IPS-NIHi7 (cell line): ENCODE measurements at regions not wholly inside any gene's neighbourhood (a gene's known extent, or its start where the extent isn't known, plus 50 kb on each side); places are given as distances from the start of the nearest gene placed in this dataset.

ENCODE experiments used
- DNase-seq: peaks from one replicate; pipeline ENCODE4 v3.0.0; 2012; ENCODE audit warnings: mixed read lengths; ENCODE audit errors: extremely low spot score

GRCh38 chr10:3625959-3626751 is 158.9 kb downstream of the KLF6 start:
- DNase-seq, result no peak

GRCh38 chr10:3624367-3624766 is 160.6 kb downstream of the KLF6 start:
- no peak for DNase-seq

- DNase-seq, result no peak
These were observed 161.3 kb downstream of the KLF6 start for GRCh38 chr10:3623746-3624145.

DNA sequence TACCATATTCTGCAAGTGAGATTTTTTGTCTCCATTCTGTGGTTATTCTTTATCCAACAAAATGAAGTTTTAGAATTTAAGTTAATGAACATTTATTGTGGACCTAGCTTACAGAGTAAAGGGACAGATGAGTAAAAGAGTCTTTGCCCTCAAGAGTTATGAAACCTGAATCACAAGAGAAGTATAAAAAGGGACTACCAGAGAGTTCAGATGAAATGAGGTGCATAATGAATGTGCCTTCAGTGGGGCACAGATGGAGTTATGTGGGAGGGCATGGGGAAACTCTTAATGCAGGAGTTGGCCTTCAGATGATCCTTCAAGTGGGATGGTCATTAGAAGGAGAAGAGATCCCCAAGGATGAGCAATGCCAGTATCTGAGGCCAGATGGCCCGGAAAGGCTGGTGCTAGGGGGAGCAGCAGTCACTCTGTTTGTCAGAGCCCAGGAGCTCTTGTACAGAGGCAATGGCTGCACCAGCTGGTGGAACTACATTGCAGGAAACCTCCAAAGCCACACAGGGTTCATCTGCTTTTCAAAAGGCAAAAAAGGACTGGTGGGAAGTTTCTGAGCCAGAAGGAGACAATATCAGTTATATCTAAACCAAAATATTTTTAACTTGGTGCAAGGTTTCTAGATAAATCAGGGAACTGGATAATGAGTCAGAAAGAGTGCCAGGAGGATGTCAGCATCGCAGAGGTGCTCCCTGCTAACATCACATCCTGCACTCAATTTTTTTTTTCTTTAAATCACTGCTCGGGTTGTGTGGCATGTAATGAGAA is 162.0 kb downstream of the KLF6 start:
- DNase-seq, result no peak

- DNase-seq, result no peak
These were observed 162.6 kb downstream of the KLF6 start for GRCh38 chr10:3622427-3622826.

DNA sequence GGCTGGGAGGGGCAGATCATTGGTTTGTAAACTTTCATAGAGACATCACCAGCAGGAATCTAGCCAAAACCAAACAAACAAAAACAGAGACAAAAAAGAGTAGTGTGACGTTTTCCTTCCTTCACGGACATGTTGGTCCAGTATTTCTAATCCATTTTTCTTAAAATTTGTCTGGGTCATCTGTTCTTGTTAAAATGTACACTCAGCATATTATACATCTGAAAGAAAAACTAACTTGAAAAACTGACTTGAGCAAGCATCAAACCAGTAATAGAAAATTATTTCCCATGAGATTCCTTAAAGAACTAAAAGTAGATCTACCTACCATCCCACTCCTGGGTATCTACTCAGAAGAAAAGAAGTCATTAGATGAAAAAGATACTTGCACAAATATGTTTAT is 164.2 kb downstream of the KLF6 start:
- DNase-seq, result no peak

DNA sequence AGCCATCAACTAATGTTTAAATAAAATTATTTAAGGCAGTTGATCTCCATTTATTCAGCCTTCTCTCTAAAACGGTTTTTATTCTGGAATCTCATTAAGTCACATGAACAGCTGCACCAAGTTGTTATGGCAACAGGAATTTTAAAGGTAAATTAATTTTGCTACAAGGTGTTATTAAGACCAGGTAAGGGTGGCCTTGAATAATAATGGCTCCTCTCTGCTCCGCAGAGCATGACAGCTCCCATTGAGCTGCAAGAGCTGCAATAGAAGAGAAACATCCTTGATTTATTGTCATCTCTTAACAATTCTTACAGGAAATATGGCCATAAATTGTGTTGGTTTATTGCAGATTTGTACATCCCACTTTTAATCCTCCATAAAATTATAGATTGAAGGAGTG is 165.8 kb downstream of the KLF6 start:
- DNase-seq, result no peak

DNA sequence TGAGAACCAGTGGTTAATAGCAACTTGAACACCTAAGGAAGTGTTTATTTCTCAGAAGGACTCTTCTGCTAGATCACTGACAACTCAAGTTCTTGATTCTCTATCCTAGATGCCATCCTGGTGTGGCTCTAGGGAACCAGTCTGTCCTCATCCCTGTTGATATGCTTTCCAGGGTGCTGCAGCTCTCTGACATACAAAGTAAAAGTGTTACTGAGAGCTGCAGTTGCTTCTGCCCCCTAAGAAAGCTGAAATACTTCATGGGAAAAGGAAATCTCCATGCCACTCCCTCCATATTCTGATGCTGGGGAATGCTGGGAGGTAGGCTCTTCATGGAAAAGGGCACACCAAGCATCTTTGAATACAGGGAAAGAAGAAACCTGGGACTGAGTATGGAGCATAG is 168.1 kb downstream of the KLF6 start:
- DNase-seq, result no peak

DNA sequence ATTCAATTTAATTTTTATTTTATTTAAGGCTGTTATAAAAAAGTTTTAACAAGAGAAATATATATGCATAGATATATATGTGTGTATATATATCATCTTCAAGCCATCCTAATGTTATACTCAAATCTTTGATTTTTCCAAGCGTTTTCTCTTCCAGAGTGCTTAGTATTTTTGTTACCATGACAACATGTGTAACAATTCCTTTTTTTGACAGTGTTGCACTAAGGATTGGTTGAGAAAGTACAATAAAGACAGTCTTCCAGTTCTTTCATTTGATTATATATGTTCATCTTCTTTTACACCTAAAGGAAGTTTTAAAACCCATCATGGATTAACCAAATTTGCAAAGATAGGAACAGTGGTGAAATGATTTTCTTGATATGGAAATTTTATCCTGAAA is 171.7 kb downstream of the KLF6 start:
- DNase-seq, result no peak

- DNase-seq, result no peak
These were observed 172.6 kb downstream of the KLF6 start for GRCh38 chr10:3612183-3613001.

DNA sequence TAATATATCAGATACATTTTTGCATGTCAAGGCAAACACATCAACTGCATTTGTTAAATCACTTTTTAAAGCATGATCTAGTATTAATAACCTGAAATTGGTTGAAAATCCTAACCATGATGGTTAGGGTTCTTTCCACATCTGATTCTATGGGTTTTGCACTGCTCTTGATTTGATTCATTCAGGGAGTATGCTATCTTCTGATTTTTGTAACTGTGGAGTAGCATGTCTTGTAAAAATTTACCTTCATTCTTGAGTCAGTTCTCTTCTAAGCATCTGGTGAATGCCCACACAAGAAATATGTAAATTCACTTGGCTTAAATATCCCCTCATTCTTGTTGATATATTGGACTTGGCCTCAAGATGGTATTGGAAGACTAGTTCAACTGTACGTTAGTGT is 178.7 kb downstream of the KLF6 start:
- DNase-seq, result no peak

DNA sequence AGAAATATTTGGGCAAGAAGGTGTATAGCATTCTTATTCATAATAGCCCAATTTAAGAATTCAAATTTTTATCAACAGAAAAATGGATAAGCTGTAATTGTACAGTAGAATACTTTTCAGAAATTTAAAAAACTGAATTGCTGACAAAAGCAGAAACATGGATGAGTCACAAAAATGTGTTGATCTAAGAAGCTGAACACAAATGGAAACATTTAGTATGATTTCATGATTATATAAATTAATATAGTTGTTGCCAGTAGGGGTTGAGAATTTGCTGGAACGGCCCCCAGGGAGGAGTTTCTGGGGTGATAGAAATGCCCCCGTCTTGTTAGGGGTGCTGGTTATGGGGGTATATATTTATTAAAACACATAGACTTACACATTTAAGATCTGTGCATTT is 179.1 kb downstream of the KLF6 start:
- no peak for DNase-seq

GRCh38 chr10:3595736-3596135 is 189.3 kb downstream of the KLF6 start:
- DNase-seq, result no peak

DNA sequence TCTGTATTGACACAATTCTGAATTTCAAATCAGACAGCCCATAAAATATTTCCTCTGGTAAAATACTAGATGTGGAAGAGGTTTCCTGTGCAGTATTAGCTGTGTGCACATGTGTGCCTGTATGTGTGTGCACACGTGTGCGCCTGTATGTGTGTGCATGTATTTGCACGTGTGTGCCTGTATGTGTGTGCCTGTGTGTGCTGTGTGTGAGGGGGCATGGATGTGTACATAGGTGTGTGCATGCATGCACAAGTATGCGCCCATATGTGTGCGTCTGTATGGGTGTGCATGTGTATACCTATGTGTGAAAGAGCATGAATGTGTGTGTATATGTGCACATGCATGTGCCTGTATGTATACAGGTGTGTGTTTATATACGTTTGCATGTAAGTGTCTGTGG is 191.4 kb downstream of the KLF6 start:
- DNase-seq, result no peak

DNA sequence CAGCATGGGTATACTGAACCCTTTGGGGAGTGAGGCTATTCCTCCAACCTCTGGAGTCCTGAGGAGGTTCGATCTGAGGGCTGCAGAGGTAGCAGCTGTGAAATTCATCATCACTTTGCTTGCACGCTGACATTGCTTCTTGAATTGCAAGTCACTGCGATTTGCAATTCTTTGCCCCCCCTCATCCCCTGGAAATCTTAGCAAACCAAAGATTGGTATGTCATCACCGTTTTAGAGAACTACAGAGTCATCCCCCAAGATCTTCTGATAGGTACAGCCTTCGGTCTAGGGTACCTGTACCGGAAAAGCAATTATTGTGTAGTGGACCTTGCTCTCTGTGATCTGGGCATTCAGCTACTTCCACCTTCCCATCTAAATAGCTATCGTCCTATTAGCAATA is 192.6 kb downstream of the KLF6 start:
- no peak for DNase-seq

DNA sequence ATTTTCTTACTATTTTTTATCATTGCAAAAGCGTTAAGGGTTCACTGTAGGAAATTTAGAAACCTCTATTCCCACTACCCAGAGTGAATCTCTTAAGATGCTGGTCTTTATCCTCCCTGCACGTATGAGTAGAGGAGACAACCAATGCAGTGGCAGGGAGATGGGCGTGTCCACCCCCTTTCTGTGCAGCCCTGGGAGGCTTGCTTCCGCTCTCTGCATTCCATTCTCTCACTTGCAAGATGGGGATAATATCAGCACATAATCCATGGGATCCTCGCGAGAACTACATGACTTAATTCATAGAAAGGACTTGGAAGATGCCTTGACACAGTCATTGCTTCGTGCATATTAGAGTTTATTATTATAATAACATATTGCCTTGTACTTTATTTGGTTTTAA is 196.2 kb downstream of the KLF6 start:
- no peak for DNase-seq

DNA sequence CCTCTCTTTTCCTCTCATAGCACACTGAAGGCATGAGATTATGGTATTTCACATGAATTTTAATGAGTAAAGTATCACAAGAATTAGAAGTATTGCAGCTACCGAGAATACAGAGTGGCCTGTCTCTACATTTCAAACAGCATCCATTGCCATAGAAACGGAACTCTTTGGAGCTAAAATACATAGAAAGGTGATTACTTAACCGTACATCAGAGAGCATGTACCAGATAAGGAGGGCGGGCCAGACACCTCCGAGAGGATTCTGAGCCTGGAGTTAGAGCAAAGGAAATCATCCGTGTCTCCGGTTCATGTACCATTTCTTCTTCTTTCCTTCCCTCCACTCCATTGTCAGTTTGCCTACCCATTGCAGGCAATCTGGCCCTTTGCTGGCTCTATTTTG is 196.7 kb downstream of the KLF6 start:
- DNase-seq, result no peak

DNA sequence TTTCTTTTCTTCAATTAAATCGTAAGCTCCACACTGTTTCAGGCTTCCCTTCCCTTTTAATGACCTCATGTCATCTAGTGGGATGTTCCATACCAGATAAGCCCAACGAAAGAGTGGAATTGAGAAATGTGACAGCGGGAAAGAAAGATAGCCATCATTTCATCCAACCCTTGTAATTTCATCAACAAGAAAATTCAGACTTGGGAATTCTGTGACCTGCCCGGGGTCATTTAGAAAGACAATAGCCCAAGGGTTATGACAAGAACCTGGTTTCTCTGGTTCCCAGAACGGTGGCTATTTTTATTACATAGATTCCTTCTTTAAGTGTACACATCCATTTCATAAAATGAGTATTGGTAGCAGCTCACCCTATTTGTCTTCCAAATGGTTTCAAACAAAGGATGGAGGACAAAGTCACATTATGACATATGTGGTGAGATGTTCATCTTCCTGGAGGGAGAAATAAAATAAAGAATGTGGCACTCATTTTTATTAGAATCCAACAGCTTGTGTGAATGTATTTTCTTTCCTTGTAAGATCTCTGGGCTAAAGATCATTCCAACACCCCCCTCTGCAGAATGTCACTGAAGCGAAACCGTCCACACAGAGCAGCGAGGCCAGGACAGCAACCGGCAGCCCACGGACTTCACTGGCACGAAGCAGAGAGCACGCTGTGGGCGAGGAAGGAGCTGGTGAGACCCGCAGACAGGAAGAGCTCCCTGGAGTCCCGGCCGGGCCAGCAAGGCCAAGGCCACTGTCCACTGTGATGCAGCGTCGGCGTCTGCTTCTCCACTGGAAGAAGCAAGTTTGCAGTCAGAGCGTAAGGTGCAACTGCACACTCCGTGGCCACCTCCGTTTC is 199.9 kb downstream of the KLF6 start:
- no peak for DNase-seq

GRCh38 chr10:3580565-3580964 is 204.4 kb downstream of the KLF6 start:
- no peak for DNase-seq

DNA sequence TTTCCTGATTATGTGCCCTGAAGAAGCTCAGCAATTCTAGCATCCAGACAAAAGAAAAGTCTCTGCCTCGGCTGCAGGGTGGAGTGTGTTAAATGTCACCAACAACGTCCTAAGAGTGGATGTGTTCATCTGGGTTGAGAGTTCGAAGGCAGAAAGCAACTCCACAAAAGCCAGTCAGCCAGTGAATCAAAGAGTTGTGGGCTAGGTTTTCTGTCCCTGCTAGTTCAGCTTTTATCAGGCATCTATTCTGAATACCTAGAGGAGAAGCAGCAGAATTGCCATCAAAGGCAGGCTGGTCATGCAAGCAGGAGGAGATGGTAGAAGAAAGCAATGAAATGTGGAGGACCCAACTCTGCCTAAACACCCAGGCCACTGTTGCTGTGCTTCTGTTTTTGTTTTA is 205.2 kb downstream of the KLF6 start:
- DNase-seq, result no peak

- no peak for DNase-seq
These were observed 206.3 kb downstream of the KLF6 start for GRCh38 chr10:3578682-3579081.

- no peak for DNase-seq
These were observed 206.8 kb downstream of the KLF6 start for GRCh38 chr10:3578159-3578558.
